HCT116 (cell line): ENCODE measurements at regions not wholly inside any gene's neighbourhood (a gene's known extent, or its start where the extent isn't known, plus 50 kb on each side); places are given as distances from the start of the nearest gene placed in this dataset.

Source experiments
- EZH2 ChIP-seq: fragments of 200-600 bp; sonication (generic); IDR thresholded peaks from 2 replicates; pipeline ENCODE4 v1.6.1; 2017; ENCODE audit warnings: antibody characterized with exemption, mixed run types
- EZH2phosphoT487 ChIP-seq: fragments of 200-600 bp; IDR thresholded peaks from 2 replicates; pipeline ENCODE4 v1.6.1; 2018; ENCODE audit warnings: antibody characterized with exemption, borderline replicate concordance
- POLR2A ChIP-seq: IDR thresholded peaks from 2 replicates; pipeline ENCODE4 v1.7.0; 2011; ENCODE audit warnings: borderline replicate concordance; ENCODE audit not compliant: insufficient read depth, insufficient read length; ENCODE audit errors: extremely low read depth
- POLR2AphosphoS5 ChIP-seq: IDR thresholded peaks from 2 replicates; pipeline ENCODE4 v1.6.1; 2011; ENCODE audit warnings: mild to moderate bottlenecking, low read depth, low read length, moderate library complexity
- SIN3A ChIP-seq: IDR thresholded peaks from 2 replicates; pipeline ENCODE4 v1.6.1; 2012; ENCODE audit warnings: low read depth
- ZFX ChIP-seq: fragments of 450-650 bp; IDR thresholded peaks from 2 replicates; pipeline ENCODE4 v1.6.1; 2017
- TF ChIP-seq, protein P1 (sequence below), 3 experiments: fragments of 200-600 bp in 1 of 3; sonication (generic) in 1 of 3; IDR thresholded peaks in 2 of 3; conservative IDR thresholded peaks in 1 of 3; 2 replicates each; pipeline ENCODE4 v1.5.1; 2012 to 2017; ENCODE audit warnings: low read depth in 2 of 3, low read length in 2 of 3, antibody characterized with exemption in 1 of 3, borderline replicate concordance in 1 of 3, control low read depth in 1 of 3, mild to moderate bottlenecking in 1 of 3, mixed read lengths in 1 of 3, mixed run types in 1 of 3, moderate library complexity in 1 of 3; ENCODE audit not compliant: insufficient read depth in 1 of 3

DNA sequence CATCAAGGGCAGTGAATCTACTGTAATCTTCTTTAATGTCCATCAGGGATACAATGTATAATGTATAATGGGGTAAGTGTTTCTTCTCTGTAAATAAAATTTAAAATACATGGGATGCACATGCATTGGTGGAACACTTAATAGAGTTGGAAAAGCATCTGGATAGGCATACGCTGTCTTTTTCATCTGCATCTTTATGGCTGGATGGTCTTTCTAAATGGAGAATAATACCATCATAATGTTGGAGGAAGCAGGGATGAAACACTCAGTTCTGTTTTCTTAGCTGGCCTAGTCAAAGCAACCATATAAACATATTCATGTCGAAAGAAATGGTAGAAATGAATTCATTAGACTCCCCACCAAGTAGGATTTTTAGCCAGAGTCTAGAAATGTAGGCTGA, 202.8 kb downstream of the CDCA7 start:
- TF ChIP-seq EZH2phosphoT487: no peak
- TF ChIP-seq POLR2A: no peak
- TF ChIP-seq SIN3A: no peak
- TF ChIP-seq, protein P1, sequence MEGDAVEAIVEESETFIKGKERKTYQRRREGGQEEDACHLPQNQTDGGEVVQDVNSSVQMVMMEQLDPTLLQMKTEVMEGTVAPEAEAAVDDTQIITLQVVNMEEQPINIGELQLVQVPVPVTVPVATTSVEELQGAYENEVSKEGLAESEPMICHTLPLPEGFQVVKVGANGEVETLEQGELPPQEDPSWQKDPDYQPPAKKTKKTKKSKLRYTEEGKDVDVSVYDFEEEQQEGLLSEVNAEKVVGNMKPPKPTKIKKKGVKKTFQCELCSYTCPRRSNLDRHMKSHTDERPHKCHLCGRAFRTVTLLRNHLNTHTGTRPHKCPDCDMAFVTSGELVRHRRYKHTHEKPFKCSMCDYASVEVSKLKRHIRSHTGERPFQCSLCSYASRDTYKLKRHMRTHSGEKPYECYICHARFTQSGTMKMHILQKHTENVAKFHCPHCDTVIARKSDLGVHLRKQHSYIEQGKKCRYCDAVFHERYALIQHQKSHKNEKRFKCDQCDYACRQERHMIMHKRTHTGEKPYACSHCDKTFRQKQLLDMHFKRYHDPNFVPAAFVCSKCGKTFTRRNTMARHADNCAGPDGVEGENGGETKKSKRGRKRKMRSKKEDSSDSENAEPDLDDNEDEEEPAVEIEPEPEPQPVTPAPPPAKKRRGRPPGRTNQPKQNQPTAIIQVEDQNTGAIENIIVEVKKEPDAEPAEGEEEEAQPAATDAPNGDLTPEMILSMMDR (IDR thresholded peaks at IDR 0.05 in 2 of 3, conservative IDR thresholded peaks at IDR 0.05 in 1 of 3; ENCODE audit: borderline replicate concordance in 1 of 3, insufficient read depth in 1 of 3, low read depth in 2 of 3, low read length in 2 of 3): no peak
- TF ChIP-seq POLR2AphosphoS5: no peak
- TF ChIP-seq ZFX: no peak
- TF ChIP-seq EZH2: no peak
